Activated CD4-positive, alpha-beta T cell treated with anti-CD3 and anti-CD28 coated beads, Interleukin-2, amount 10 ng/mL, durations not matched to agents 7 days and 5 days (primary cell): ENCODE measurements at regions not wholly inside any gene's neighbourhood (a gene's known extent, or its start where the extent isn't known, plus 50 kb on each side); places are given as distances from the start of the nearest gene placed in this dataset.

Source experiments
- CTCF ChIA-PET: fragments of 350-600 bp; sonication (Branson Sonifier 250); formaldehyde crosslinking; loops from one replicate; lab custom pipeline; 2021; ENCODE audit warnings: antibody characterized with exemption; lab: Charles Lee
- POLR2A ChIA-PET: fragments of 350-600 bp; sonication (Branson Sonifier 250); formaldehyde crosslinking; loops from one replicate; lab custom pipeline; 2021; ENCODE audit warnings: antibody characterized with exemption; lab: Charles Lee
- DNase-seq: peaks from one replicate; pipeline ENCODE4 v3.0.0-alpha.2; 2020
- H3K27ac Mint-ChIP-seq: one replicate; pipeline ENCODE4 v1.8.0; 2021; ENCODE audit warnings: mild to moderate bottlenecking, moderate library complexity, mixed read lengths
- H3K27me3 Mint-ChIP-seq: one replicate; pipeline ENCODE4 v1.8.0; 2021; ENCODE audit warnings: mixed read lengths
- H3K36me3 Mint-ChIP-seq: one replicate; pipeline ENCODE4 v1.8.0; 2021; ENCODE audit warnings: low read depth, mixed read lengths
- H3K4me1 Mint-ChIP-seq: one replicate; pipeline ENCODE4 v1.8.0; 2021; ENCODE audit warnings: mixed read lengths
- H3K4me3 Mint-ChIP-seq: one replicate; pipeline ENCODE4 v1.8.0; 2021; ENCODE audit warnings: mild to moderate bottlenecking, moderate library complexity, mixed read lengths
- H3K9me3 Mint-ChIP-seq: one replicate; pipeline ENCODE4 v1.8.0; 2021; ENCODE audit warnings: mixed read lengths

DNA sequence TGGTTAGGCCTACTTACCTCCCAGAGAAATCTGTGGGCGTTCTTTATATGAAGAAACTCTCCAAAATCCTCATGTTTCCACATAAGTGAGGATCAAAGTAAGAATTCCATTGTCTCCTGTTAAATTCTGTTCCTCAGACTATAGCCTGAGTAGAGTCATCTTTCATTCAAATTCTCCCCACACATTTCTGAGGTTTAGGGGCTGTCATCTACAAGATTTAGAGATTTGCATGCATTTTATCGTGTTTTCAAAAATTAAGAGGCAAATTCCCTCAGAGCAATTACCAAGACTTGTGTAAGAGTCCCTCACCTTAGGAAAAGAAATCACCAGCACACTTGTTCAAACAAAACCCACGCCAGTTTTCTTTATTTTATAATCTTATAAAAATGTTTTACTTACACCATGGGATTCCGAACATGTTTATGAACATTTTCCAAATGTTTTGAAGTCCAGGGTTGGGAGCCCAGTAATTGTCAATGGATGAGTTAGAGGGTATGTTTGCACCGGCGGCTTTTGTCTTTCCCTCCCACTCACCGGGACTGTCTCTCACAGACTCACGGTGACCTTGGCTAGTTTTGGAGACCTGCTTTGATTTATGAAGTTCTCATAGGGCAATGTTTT lies 367.6 kb downstream of the ENC1 start:
- Mint-ChIP-seq H3K9me3 (no peaks in the 10 kb centered on the region), H3K27me3 (peaks cover 2% of the 10 kb centered on the region), H3K4me1 (no peaks in the 10 kb centered on the region), H3K27ac (no peak overlapping the region), H3K4me3 (no peak overlapping the region), H3K36me3 (no peaks in the 10 kb centered on the region)
- DNase-seq: no peak
- POLR2A ChIA-PET: no interaction called here
- CTCF ChIA-PET: no interaction called here

DNA sequence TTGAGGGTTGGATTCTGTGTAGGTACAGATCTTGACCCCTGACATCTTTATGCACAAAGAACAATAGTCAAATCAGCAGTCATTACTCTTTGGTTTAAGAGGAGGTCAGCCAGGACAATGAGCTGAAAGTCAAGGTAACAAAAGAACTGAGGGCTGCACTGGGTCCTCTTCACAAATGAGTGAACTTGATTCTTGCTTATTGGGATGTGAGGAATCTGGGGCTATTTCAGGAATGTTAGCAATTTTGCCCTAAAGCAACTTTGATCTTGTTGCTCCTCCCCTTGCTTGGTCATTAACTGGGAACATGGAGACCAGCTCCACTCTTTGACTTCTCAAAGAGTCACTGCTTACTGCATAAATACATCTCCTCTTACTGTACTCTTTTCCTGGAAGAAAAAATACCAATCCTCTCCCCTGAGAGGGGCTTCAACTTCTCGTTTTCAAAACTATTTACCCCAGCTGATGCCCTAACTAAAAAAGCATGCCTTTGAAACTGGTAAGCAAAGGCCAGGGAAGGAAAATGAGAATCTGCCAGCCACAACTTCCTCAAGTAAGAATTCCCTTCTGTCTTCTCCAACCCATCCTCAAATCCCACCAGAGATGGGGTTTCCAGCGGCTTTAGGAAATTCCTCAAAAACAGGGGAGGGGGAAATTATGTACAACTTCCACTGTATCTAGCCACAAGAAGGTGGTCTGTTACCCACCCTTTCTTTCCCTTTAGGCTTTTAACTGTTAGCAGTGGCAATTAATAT lies 368.3 kb downstream of the ENC1 start:
- no peak for DNase-seq
- no peaks in the 10 kb centered on the region for H3K27me3 Mint-ChIP-seq
- CTCF ChIA-PET: no interaction called here

DNA sequence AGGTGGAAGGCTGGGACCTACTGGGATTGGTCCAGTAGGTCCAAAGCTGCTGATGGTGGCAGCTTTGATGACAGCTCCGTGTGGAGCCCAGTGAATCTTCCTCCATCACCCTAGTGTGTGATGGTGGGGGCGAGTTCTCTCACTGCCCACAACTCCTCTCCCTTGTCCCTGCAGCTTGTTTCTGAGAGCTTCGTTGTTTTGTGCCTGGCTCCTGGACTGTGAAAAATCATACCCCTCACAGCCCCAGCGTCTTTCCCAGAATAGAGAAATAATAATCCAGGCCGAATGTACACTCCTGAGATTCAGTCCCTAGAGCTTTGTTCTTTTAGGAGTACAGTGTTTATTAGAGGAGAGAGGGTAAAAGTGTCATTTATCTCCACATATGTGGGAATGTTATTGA lies 372.2 kb downstream of the ENC1 start:
- no peak overlapping the region for H3K27ac Mint-ChIP-seq
- CTCF ChIA-PET: no interaction called here

More for the DNA sequence above, 368.3 kb downstream of the ENC1 start:
- Mint-ChIP-seq H3K4me1 (no peaks in the 10 kb centered on the region), H3K9me3 (no peaks in the 10 kb centered on the region), H3K36me3 (no peaks in the 10 kb centered on the region), H3K4me3 (no peak overlapping the region), H3K27ac (no peak overlapping the region)
- POLR2A ChIA-PET: no interaction called here

DNA sequence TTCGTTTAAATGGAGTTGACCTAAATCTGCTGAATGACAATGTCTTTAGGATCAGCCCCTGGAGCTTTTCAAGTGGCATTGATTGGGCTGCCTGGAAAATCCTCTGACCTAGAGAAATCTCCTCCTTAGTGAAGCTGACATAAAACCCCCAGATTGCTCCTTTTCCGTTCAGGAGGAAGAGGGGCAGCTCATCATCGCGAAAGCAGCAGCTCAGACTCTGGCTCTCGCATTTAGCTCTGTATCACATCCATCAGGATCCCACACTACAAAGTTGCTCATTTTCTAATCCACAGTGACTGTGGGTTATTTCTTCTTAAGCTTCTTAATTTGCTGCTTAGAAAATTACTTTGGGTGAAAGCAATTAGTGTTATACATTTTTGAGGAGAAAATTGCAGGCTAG lies 373.7 kb downstream of the ENC1 start:
- CTCF ChIA-PET: no interaction called here
- POLR2A ChIA-PET: no interaction called here
- Mint-ChIP-seq H3K36me3 (no peaks in the 10 kb centered on the region), H3K4me1 (no peaks in the 10 kb centered on the region), H3K27ac (no peak overlapping the region), H3K9me3 (no peaks in the 10 kb centered on the region), H3K27me3 (no peaks in the 10 kb centered on the region), H3K4me3 (no peak overlapping the region)
- DNase-seq: no peak

More for the DNA sequence above, 372.2 kb downstream of the ENC1 start:
- POLR2A ChIA-PET: no interaction called here
- DNase-seq: no peak
- Mint-ChIP-seq H3K4me1 (no peaks in the 10 kb centered on the region), H3K36me3 (no peaks in the 10 kb centered on the region), H3K9me3 (no peaks in the 10 kb centered on the region), H3K4me3 (no peak overlapping the region), H3K27me3 (no peaks in the 10 kb centered on the region)

DNA sequence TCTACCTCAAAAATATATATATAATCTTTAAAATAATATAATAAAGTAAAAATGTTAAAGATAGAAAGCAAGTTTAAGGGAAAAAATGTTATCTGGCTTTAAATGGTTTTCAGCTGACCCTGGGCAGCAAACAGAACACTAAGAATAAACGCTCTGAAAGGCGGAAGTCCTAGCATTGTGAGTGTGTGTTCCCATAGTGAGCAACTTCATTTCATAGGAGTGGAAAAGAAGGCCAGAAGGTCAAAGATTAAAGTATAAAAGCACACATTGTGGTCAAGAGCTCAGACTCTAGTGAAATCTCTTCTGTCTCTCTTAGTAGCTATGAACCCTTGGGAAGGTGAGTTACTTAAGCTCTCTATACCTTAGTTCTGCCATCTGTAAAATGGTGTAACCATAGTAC lies 374.4 kb downstream of the ENC1 start:
- POLR2A ChIA-PET: no interaction called here
- H3K36me3 Mint-ChIP-seq: no peaks in the 10 kb centered on the region
- no peaks in the 10 kb centered on the region for H3K27me3 Mint-ChIP-seq
- no peak overlapping the region for H3K4me3 Mint-ChIP-seq
- CTCF ChIA-PET: no interaction called here
- no peak overlapping the region for H3K27ac Mint-ChIP-seq
- H3K4me1 Mint-ChIP-seq: no peaks in the 10 kb centered on the region
- no peak for DNase-seq
- H3K9me3 Mint-ChIP-seq: no peaks in the 10 kb centered on the region

DNA sequence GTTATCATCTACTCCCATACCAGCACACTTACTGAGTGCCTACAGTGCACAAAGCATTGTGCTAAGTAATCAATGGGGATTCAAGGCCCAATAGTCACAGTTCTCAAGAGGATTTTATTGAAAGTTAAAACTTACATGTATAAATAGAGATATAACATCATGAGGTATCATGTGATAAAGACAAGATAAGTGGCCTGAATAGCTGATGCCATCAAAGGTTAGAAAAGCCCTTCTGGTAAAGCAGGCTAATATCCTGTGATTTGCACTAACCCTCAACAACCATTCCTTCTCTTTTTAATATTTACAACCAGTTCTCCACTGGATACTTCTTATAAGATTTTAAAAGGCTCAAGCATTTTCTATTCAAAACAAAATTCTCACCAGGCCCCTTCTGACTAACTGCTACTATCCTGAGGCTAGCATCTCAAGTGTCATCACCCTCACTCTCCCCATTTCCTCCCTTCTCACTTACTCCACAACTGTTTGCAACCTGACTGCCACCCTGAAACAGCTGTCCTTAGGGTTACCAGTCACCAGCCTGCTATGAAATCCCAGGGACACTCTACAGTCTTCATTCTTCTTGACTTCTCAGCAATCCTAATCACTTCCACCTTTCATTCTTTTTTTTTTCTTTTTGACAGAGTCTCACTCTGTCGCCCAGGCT lies 377.9 kb downstream of the ENC1 start:
- Mint-ChIP-seq H3K27me3 (peaks cover 4% of the 10 kb centered on the region), H3K27ac (no peak overlapping the region), H3K9me3 (no peaks in the 10 kb centered on the region), H3K4me3 (no peak overlapping the region), H3K4me1 (no peaks in the 10 kb centered on the region), H3K36me3 (no peaks in the 10 kb centered on the region)
- ChIA-PET POLR2A (no interaction called here), CTCF (interaction anchor here (0.9 kb wide), 1 partner anchor 167 kb away, joined by 3 read pairs; no protein-coding TSS in a partner anchor)
- DNase-seq: no peak

DNA sequence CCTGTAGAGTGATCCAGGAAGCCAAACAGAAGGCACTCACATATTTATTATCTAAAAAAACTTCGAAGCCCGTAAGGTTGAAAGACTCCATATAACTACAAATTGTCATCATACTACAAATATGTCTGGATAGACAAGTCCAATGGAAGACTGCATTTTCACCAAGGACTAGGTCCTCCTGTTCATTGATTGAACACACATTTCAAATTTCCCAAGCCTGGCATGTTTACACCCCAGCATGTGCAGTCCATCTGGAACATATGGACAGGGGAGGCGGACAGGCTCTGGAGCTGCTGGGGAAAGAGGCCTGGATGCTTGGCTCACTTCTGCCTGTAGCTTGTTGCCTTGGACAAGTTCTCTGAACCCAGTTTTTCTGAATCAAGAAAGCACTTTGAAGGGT lies 378.7 kb downstream of the ENC1 start:
- H3K27me3 Mint-ChIP-seq: peaks cover 4% of the 10 kb centered on the region
- H3K36me3 Mint-ChIP-seq: no peaks in the 10 kb centered on the region
- no peak overlapping the region for H3K27ac Mint-ChIP-seq
- H3K9me3 Mint-ChIP-seq: no peaks in the 10 kb centered on the region
- ChIA-PET CTCF (interaction anchor here (0.9 kb wide), 1 partner anchor 166 kb away, joined by 3 read pairs; no protein-coding TSS in a partner anchor), POLR2A (no interaction called here)
- no peak overlapping the region for H3K4me3 Mint-ChIP-seq
- no peak for DNase-seq
- no peaks in the 10 kb centered on the region for H3K4me1 Mint-ChIP-seq

DNA sequence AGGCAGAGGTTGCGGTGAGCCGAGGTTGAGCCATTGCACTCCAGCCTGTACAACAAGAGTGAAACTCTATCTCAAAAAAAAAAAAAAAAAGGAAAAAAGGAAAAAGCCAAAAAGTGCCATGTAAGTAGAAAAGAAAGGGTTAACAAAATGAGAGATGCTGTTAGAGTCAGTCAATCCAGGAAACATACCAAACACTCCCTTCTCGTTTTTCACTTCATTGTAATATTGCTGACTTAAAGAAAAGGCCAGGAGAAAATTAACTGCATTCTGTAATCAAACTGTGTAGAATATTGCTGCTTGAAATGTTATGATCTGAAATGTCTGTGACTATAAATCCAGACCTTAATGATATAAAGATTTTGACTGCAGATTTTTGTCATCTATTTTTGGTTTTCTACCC lies 379.1 kb downstream of the ENC1 start:
- POLR2A ChIA-PET: no interaction called here
- CTCF ChIA-PET: no interaction called here
- Mint-ChIP-seq H3K27me3 (peaks cover 4% of the 10 kb centered on the region), H3K27ac (no peak overlapping the region), H3K4me3 (no peak overlapping the region), H3K4me1 (no peaks in the 10 kb centered on the region), H3K9me3 (no peaks in the 10 kb centered on the region), H3K36me3 (no peaks in the 10 kb centered on the region)
- no peak for DNase-seq

DNA sequence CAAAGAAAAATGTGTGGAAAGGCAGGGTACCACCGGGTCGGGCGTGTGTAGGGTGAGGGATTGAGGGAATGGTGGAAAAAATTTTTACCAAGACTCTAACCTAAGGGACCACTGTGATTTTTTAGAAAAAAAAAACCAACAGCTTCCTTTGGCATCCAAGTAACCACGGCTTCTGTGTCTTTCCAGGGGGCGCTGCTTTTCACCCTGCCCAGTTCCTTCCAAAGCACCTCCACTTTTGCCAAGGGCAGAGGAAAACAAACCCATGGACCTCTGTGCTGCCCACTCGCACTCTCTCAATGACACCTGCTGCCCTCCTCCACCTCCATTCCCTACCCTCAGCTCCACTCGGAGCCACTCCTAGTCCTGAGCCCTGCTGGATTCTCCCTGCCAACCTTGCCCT lies 381.0 kb downstream of the ENC1 start:
- peaks cover 7% of the 10 kb centered on the region for H3K27me3 Mint-ChIP-seq

DNA sequence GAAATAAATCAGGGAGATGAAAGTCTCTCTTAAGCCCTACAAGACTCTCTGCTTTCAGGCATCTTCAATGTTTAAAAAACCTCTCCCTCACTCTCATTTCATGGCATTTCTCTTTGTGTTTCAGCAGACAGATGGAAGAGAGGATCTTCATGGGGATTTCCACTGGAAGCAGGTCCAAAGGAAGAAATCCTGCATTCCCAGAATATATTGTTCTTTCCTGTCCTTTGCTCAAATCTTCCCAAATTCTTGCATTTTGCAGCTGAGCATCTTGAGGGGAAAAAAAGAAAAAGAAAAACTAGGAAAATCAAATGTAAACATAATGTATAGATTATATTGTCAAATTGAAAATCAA lies 382.2 kb downstream of the ENC1 start:
- Mint-ChIP-seq H3K4me1 (no peaks in the 10 kb centered on the region), H3K4me3 (no peak overlapping the region), H3K27me3 (peaks cover 12% of the 10 kb centered on the region), H3K27ac (no peak overlapping the region), H3K36me3 (no peaks in the 10 kb centered on the region), H3K9me3 (no peaks in the 10 kb centered on the region)
- DNase-seq: no peak
- CTCF ChIA-PET: no interaction called here
- POLR2A ChIA-PET: no interaction called here

More for the DNA sequence above, 381.0 kb downstream of the ENC1 start:
- no peaks in the 10 kb centered on the region for H3K4me1 Mint-ChIP-seq
- no peak for DNase-seq
- H3K27ac Mint-ChIP-seq: no peak overlapping the region
- H3K36me3 Mint-ChIP-seq: no peaks in the 10 kb centered on the region
- no peak overlapping the region for H3K4me3 Mint-ChIP-seq
- no peaks in the 10 kb centered on the region for H3K9me3 Mint-ChIP-seq
- POLR2A ChIA-PET: no interaction called here
- CTCF ChIA-PET: no interaction called here

DNA sequence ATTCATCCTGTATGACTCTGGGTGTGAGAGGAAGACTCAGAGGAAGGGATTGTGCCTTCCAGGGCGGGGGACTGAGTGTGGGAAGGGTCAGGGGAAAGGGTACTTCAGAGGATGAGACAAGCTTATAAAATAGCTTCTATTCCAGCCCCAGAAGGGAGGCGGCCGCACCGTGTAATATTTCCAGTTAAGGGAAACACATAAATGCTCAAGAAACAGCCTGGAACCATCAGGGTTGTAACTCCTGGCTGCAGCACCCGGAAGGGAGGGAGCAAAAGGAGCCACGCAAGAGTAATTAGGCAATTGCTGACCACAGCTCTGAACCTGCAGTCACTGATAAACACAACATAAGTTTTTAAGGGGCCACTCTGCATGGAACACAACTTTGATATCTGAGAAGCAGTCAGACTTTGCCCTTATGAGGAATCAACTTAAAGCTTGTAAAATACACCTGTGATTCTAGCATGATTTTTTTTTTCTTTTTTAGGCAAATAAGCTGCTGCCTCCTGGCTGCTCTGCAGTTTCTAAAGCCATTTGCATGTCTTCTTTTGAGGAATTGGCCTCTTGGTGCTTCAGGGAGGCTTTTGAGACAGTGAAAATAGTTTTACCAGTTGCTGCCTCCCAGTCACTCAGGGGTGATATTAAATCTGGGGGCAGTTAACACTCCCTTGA lies 382.7 kb downstream of the ENC1 start:
- H3K4me3 Mint-ChIP-seq: no peak overlapping the region
- no peaks in the 10 kb centered on the region for H3K36me3 Mint-ChIP-seq
- H3K27me3 Mint-ChIP-seq: peaks cover 12% of the 10 kb centered on the region
- POLR2A ChIA-PET: no interaction called here
- CTCF ChIA-PET: interaction anchor here (0.7 to 1.2 kb wide), 2 partner anchors 19 to 277 kb away, joined by 3 read pairs; no protein-coding TSS in a partner anchor
- no peak for DNase-seq
- H3K27ac Mint-ChIP-seq: no peak overlapping the region
- H3K9me3 Mint-ChIP-seq: no peaks in the 10 kb centered on the region
- no peaks in the 10 kb centered on the region for H3K4me1 Mint-ChIP-seq

DNA sequence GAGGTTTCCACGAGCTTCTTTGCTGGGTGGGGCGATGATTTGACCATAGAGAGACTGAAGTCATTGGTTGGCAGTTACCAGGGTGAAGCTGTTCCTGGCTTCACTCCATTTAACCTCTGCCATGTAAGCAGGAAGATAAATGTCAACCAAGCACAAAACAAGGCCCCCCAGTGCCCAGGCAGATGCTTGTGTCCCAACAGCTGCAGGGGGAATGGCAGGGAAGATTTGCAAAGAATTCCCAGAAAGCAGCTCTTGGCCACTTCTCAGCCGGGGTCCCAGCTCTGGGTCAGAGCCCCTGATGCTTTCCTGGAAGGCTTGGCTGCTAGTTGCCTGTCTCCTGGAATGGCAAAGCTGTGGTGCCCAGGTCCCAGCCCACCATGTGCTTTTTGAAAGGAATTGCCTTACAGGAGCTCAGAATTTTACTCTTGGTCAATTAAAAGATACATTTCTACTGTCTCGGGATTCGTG lies 383.4 kb downstream of the ENC1 start:
- ChIA-PET CTCF (interaction anchor here (0.7 to 1.2 kb wide), 2 partner anchors 20 to 276 kb away, joined by 3 read pairs; no protein-coding TSS in a partner anchor), POLR2A (no interaction called here)
- no peak for DNase-seq
- no peak overlapping the region for H3K4me3 Mint-ChIP-seq
- peaks cover 12% of the 10 kb centered on the region for H3K27me3 Mint-ChIP-seq
- H3K36me3 Mint-ChIP-seq: no peaks in the 10 kb centered on the region
- H3K4me1 Mint-ChIP-seq: no peaks in the 10 kb centered on the region
- no peak overlapping the region for H3K27ac Mint-ChIP-seq
- no peaks in the 10 kb centered on the region for H3K9me3 Mint-ChIP-seq
